DND-41 (cell line): ENCODE measurements at regions not wholly inside any gene's neighbourhood (a gene's known extent, or its start where the extent isn't known, plus 50 kb on each side); places are given as distances from the start of the nearest gene placed in this dataset.

Experiments
- CTCF ChIP-seq: IDR thresholded peaks from 2 replicates; pipeline ENCODE4 v1.5.1; 2012; ENCODE audit warnings: borderline replicate concordance, low read length, moderate library complexity, mild to moderate bottlenecking; ENCODE audit not compliant: poor library complexity, severe bottlenecking; ENCODE audit errors: extremely low read depth
- EZH2 ChIP-seq: IDR thresholded peaks from 3 replicates; pipeline ENCODE4 v1.6.1; 2012; ENCODE audit warnings: borderline replicate concordance, low read depth, mild to moderate bottlenecking, moderate library complexity, low read length, inconsistent platforms; ENCODE audit not compliant: severe bottlenecking

- no peak for TF ChIP-seq CTCF
- TF ChIP-seq EZH2, result no peak
Observed at GRCh38 chr1:87673309-87673708, 344.6 kb downstream of the LMO4 start.
